GM23248 (cell line): ENCODE measurements at regions not wholly inside any gene's neighbourhood (a gene's known extent, or its start where the extent isn't known, plus 50 kb on each side); places are given as distances from the start of the nearest gene placed in this dataset.

Source experiments
- EZH2 ChIP-seq: fragments of 200-600 bp; sonication (generic); IDR thresholded peaks from 2 replicates; pipeline ENCODE4 v1.6.1; 2018; ENCODE audit warnings: antibody characterized with exemption, mild to moderate bottlenecking; ENCODE audit not compliant: insufficient read depth, poor library complexity, severe bottlenecking
- EZH2phosphoT487 ChIP-seq: fragments of 200-600 bp; sonication (generic); IDR thresholded peaks from 2 replicates; pipeline ENCODE4 v1.6.1; 2018; ENCODE audit warnings: antibody characterized with exemption, moderate library complexity, mild to moderate bottlenecking, low read depth; ENCODE audit not compliant: insufficient read depth

DNA sequence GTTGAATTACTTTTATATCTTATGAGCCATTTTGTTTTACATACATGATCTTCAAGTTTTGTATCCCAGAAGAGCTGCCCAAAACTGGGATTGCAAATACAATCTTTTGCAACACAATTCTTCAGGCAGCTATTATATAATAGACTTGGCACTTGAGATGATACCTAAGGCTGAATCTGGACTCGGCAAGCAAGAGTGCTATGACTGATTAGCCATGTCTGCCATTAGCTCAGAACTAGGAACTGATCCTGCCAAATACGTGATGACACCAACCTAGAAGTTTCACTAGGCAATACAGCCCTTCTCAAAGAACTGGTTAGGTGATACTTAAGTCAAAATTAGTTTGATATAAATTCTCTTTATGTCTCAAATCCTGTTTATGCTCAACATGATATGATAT, 619.6 kb downstream of the CPS1 start:
- TF ChIP-seq EZH2 (no peak), EZH2phosphoT487 (no peak)
